B cell (primary cell): ENCODE measurements at regions not wholly inside any gene's neighbourhood (a gene's known extent, or its start where the extent isn't known, plus 50 kb on each side); places are given as distances from the start of the nearest gene placed in this dataset.

ENCODE experiments used
- ATAC-seq: fragments of 200-7000 bp; cut with Tn5 transposase; one replicate; pipeline ENCODE4 v1.10.0; 2021; ENCODE audit warnings: low read depth, mild to moderate bottlenecking, moderate number of reproducible peaks, moderate library complexity
- CTCF ChIA-PET: fragments of 350-600 bp; sonication (Branson Sonifier 250); formaldehyde crosslinking; loops from one replicate; lab custom pipeline; 2021; ENCODE audit warnings: antibody characterized with exemption, inconsistent platforms; lab: Charles Lee
- POLR2A ChIA-PET: fragments of 350-600 bp; sonication (Branson Sonifier 250); formaldehyde crosslinking; loops from one replicate; lab custom pipeline; 2021; ENCODE audit warnings: antibody characterized with exemption; lab: Charles Lee
- DNase-seq: peaks from one replicate; pipeline ENCODE4 v3.0.0; 2013
- H2AFZ ChIP-seq: 2 replicates; pipeline ENCODE4 v1.6.1; 2012; ENCODE audit warnings: mild to moderate bottlenecking, low read depth, low read length; ENCODE audit not compliant: insufficient read depth, poor library complexity, severe bottlenecking
- H3K27ac ChIP-seq, 2 donors: 1 replicate in 1 of 2; 2 replicates in 1 of 2; pipeline ENCODE4 v1.5.1; 2012 to 2013; ENCODE audit warnings: low read length in 2 of 2, mild to moderate bottlenecking in 2 of 2, moderate library complexity in 1 of 2
- H3K27me3 ChIP-seq, 4 experiments: fragments of 200-600 bp in 1 of 4; sonication (generic) in 1 of 4; replicated peaks in 1 of 4; 1 replicate in 2 of 4; 2 replicates in 2 of 4; pipeline versions ENCODE4 v1.6.1 to v1.7.0; 2013 to 2016; ENCODE audit warnings: low read length in 3 of 4, mild to moderate bottlenecking in 2 of 4, mixed read lengths in 1 of 4, moderate library complexity in 1 of 4; ENCODE audit not compliant: insufficient read depth in 4 of 4, control insufficient read depth in 3 of 4; ENCODE audit errors: control extremely low read depth in 1 of 4
- H3K36me3 ChIP-seq, 2 experiments: replicated peaks in 1 of 2; 1 replicate in 1 of 2; 2 replicates in 1 of 2; pipeline versions ENCODE4 v1.6.1 to v1.7.1; 2013; ENCODE audit warnings: low read length in 1 of 2; ENCODE audit not compliant: insufficient read depth in 2 of 2, control insufficient read depth in 1 of 2; ENCODE audit errors: control extremely low read depth in 1 of 2, extremely low read depth in 1 of 2
- H3K4me1 ChIP-seq, 2 donors: fragments of 200-600 bp in 1 of 2; sonication (generic) in 1 of 2; 1 replicate in 1 of 2; 2 replicates in 1 of 2; pipeline versions ENCODE4 v1.5.1 to v1.6.1; 2013 to 2017; ENCODE audit warnings: low read length in 2 of 2; ENCODE audit not compliant: control insufficient read depth in 2 of 2, insufficient read depth in 2 of 2
- H3K4me2 ChIP-seq: replicated peaks from 2 replicates; pipeline ENCODE3; 2012; ENCODE audit warnings: mild to moderate bottlenecking, low read depth, low read length; ENCODE audit not compliant: poor library complexity, severe bottlenecking
- H3K4me3 ChIP-seq, 5 experiments: fragments of 200-600 bp in 1 of 5; sonication (generic) in 1 of 5; 1 replicate in 3 of 5; 2 replicates in 2 of 5; pipeline versions ENCODE4 v1.5.1 to v1.7.0; 2011 to 2016; ENCODE audit warnings: low read length in 4 of 5, mild to moderate bottlenecking in 4 of 5, low read depth in 2 of 5, control low read depth in 1 of 5, moderate library complexity in 1 of 5; ENCODE audit not compliant: insufficient read depth in 1 of 5; ENCODE audit errors: control extremely low read depth in 1 of 5, extremely low read depth in 1 of 5
- H3K79me2 ChIP-seq: fragments of 200-600 bp; sonication (generic); one replicate; pipeline ENCODE4 v1.6.0; 2016; ENCODE audit warnings: low read length; ENCODE audit not compliant: control insufficient read depth, insufficient read depth
- H3K9ac ChIP-seq: fragments of 200-600 bp; sonication (generic); 2 replicates; pipeline ENCODE4 v1.6.1; 2017; ENCODE audit warnings: mild to moderate bottlenecking, low read length, moderate library complexity
- H3K9me3 ChIP-seq, 3 donors: one replicate each; pipeline versions ENCODE4 v1.6.1 to v1.7.1; 2013; ENCODE audit warnings: low read length in 2 of 3; ENCODE audit not compliant: control insufficient read depth in 2 of 3, insufficient read depth in 1 of 3; ENCODE audit errors: control extremely low read depth in 1 of 3
- H4K20me1 ChIP-seq: 2 replicates; pipeline ENCODE4 v1.6.0; 2012; ENCODE audit warnings: mild to moderate bottlenecking, low read length; ENCODE audit not compliant: insufficient read depth, control insufficient read depth, poor library complexity, severe bottlenecking
- H3K27ac Mint-ChIP-seq: one replicate; pipeline ENCODE4 v1.8.0; 2021; ENCODE audit warnings: mixed read lengths
- H3K27me3 Mint-ChIP-seq: one replicate; pipeline ENCODE4 v1.8.0; 2021; ENCODE audit warnings: mixed read lengths
- H3K4me1 Mint-ChIP-seq: one replicate; pipeline ENCODE4 v1.8.0; 2021; ENCODE audit warnings: mixed read lengths
- H3K4me3 Mint-ChIP-seq: one replicate; pipeline ENCODE4 v1.8.0; 2021; ENCODE audit warnings: mixed read lengths
- H3K9me3 Mint-ChIP-seq: one replicate; pipeline ENCODE4 v1.8.0; 2022; ENCODE audit warnings: mixed read lengths; ENCODE audit not compliant: insufficient read depth
- CTCF ChIP-seq: fragments of 200-600 bp; IDR thresholded peaks from one replicate; pipeline ENCODE4 v1.8.0; 2022; ENCODE audit warnings: antibody characterized with exemption, mild to moderate bottlenecking
- EZH2 ChIP-seq: IDR thresholded peaks from 2 replicates; pipeline ENCODE4 v1.6.1; 2012; ENCODE audit warnings: borderline replicate concordance, low read depth, mild to moderate bottlenecking, moderate library complexity, low read length; ENCODE audit not compliant: insufficient read depth, poor library complexity, severe bottlenecking
- WGBS: methylation state at CpG from one replicate; pipeline ENCODE4 v1.1.5; 2013; ENCODE audit warnings: missing lambda C conversion rate; ENCODE audit not compliant: insufficient coverage; 5-methylcytosine and 5-hydroxymethylcytosine counted together
- intact Hi-C: fragments of 100-400 bp; cut with micrococcal nuclease; formaldehyde crosslinking; loops from one replicate; pipeline ENCODE4 v1.10.0; 2022

DNA sequence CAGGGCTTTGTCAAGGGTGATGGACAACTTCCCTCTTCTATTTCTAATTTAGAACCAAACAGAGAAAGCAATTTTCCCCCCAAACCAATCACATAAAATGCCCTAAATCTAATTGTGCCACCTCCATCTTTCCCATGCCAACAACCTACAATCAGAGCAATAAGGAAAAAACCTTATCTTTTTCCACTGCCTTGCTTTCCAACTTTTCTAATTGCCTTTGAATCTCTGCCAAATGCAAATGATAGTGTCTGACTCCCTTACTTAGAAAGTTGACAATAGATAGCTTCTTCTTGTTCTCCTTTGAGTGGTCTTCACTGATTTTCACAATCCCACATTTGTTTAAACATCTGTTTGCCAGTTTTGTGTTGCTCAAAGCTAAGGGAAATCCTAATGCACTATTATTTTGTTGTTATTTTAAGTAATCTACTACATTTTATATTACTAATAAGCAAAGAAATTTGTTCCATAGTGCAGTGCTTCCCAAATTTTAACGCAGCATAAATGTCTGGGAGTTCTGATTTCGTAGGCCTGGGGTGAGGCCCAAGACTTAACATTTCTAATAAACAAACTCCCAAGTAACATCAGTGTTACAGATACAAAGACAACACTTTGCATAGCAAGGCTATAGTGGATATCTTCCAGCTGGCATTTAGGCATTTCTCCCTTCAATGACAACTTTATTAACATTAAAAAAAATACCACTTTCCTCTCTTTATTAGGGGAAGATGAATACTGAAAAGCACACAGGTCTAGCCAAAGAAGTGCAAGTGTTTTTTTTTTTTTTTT lies 696.3 kb upstream of the USP15 start:
- POLR2A ChIA-PET, result no interaction called here
- H3K4me3 Mint-ChIP-seq, result no peak overlapping the region
- no peaks in the 10 kb centered on the region for H3K36me3 ChIP-seq
- no CpG with 5 or more reads among the region's 2 CpGs for WGBS
- H3K4me1 ChIP-seq, result no peaks in the 10 kb centered on the region
- H3K27me3 ChIP-seq, result no peaks in the 10 kb centered on the region
- ATAC-seq (no peak), DNase-seq (no peak)
- TF ChIP-seq CTCF (no peak), EZH2 (no peak)
- H2AFZ ChIP-seq, result no peak overlapping the region
- H3K4me3 ChIP-seq, result no peak overlapping the region
- H3K27ac Mint-ChIP-seq, result no peak overlapping the region
- no peaks in the 10 kb centered on the region for H3K79me2 ChIP-seq
- no peak overlapping the region for H3K4me2 ChIP-seq
- intact Hi-C loops, result no loop called here
- H3K27me3 Mint-ChIP-seq, result no peaks in the 10 kb centered on the region
- CTCF ChIA-PET, result no interaction called here
- no peaks in the 10 kb centered on the region for H3K4me1 Mint-ChIP-seq
- H3K9me3 ChIP-seq, result no peaks in the 10 kb centered on the region
- H4K20me1 ChIP-seq, result no peaks in the 10 kb centered on the region
- peaks cover 9% of the 10 kb centered on the region for H3K9me3 Mint-ChIP-seq
- no peak overlapping the region for H3K9ac ChIP-seq
- H3K27ac ChIP-seq, result no peak overlapping the region

- H3K9me3 Mint-ChIP-seq, result peaks cover 9% of the 10 kb centered on the region
- intact Hi-C loops, result no loop called here
- no peaks in the 10 kb centered on the region for H3K27me3 ChIP-seq
- H2AFZ ChIP-seq, result no peak overlapping the region
- WGBS, result no CpG with 5 or more reads among the region's 3 CpGs
- DNase-seq (no peak), ATAC-seq (no peak)
- no peak overlapping the region for H3K4me3 Mint-ChIP-seq
- H3K4me3 ChIP-seq, result no peak overlapping the region
- H3K27ac Mint-ChIP-seq, result no peak overlapping the region
- CTCF ChIA-PET, result no interaction called here
- H3K27ac ChIP-seq, result no peak overlapping the region
- H3K79me2 ChIP-seq, result no peaks in the 10 kb centered on the region
- no peak overlapping the region for H3K9ac ChIP-seq
- no peaks in the 10 kb centered on the region for H3K36me3 ChIP-seq
- no peaks in the 10 kb centered on the region for H3K4me1 Mint-ChIP-seq
- no peaks in the 10 kb centered on the region for H4K20me1 ChIP-seq
- no peaks in the 10 kb centered on the region for H3K4me1 ChIP-seq
- TF ChIP-seq EZH2, result no peak
- TF ChIP-seq CTCF, result no peak
- no peaks in the 10 kb centered on the region for H3K27me3 Mint-ChIP-seq
- no peak overlapping the region for H3K4me2 ChIP-seq
- no peaks in the 10 kb centered on the region for H3K9me3 ChIP-seq
- POLR2A ChIA-PET, result no interaction called here
These were observed 695.7 kb upstream of the USP15 start for GRCh38 chr12:61564466-61564865.
